Glomerular endothelial cell (primary cell): ENCODE measurements at regions not wholly inside any gene's neighbourhood (a gene's known extent, or its start where the extent isn't known, plus 50 kb on each side); places are given as distances from the start of the nearest gene placed in this dataset.

Experiments
- DNase-seq: peaks from one replicate; pipeline ENCODE4 v3.0.0-alpha.2; 2011; ENCODE audit warnings: low read depth, low spot score; ENCODE audit errors: extremely low read depth

GRCh38 chr20:50399555-50399916 is 110.6 kb upstream of the PTPN1 start:
- DNase-seq: no peak

- DNase-seq: no peak
Measured at GRCh38 chr20:50399917-50400704, 110.1 kb upstream of the PTPN1 start.

GRCh38 chr20:50400705-50401586 is 109.2 kb upstream of the PTPN1 start:
- DNase-seq: no peak

- no peak for DNase-seq
Measured at GRCh38 chr20:50401587-50402418, 108.4 kb upstream of the PTPN1 start.

- DNase-seq: no peak
Measured at GRCh38 chr20:50403565-50404418, 106.4 kb upstream of the PTPN1 start.

- DNase-seq: no peak
Measured at GRCh38 chr20:50404419-50405234, 105.6 kb upstream of the PTPN1 start.

- no peak for DNase-seq
Measured at GRCh38 chr20:50405235-50405914, 104.8 kb upstream of the PTPN1 start.

- DNase-seq: no peak
Measured at GRCh38 chr20:50405915-50406609, 104.1 kb upstream of the PTPN1 start.

- DNase-seq: no peak
Measured at GRCh38 chr20:50406610-50407136, 103.5 kb upstream of the PTPN1 start.

GRCh38 chr20:50408526-50409364 is 101.4 kb upstream of the PTPN1 start:
- DNase-seq: no peak

- no peak for DNase-seq
Measured at GRCh38 chr20:50409495-50409894, 100.7 kb upstream of the PTPN1 start.

GRCh38 chr20:50410343-50410742 is 99.8 kb upstream of the PTPN1 start:
- DNase-seq: no peak

- no peak for DNase-seq
Measured at GRCh38 chr20:50412069-50412468, 98.1 kb upstream of the PTPN1 start.

GRCh38 chr20:50412499-50412898 is 97.7 kb upstream of the PTPN1 start:
- DNase-seq: no peak

GRCh38 chr20:50413088-50413500 is 97.1 kb upstream of the PTPN1 start:
- DNase-seq: no peak

- no peak for DNase-seq
Measured at GRCh38 chr20:50415021-50415515, 95.1 kb upstream of the PTPN1 start.
